GM20000 (cell line): ENCODE measurements at regions not wholly inside any gene's neighbourhood (a gene's known extent, or its start where the extent isn't known, plus 50 kb on each side); places are given as distances from the start of the nearest gene placed in this dataset.

ENCODE experiments used
- DNase-seq: peaks from one replicate; pipeline ENCODE4 v3.0.0; 2012; ENCODE audit warnings: low spot score
- TF ChIP-seq, protein P1 (sequence below): IDR thresholded peaks from 2 replicates; pipeline ENCODE4 v1.5.1; 2012; ENCODE audit warnings: mild to moderate bottlenecking, control low read depth; ENCODE audit errors: extremely low read depth, missing control alignments

DNA sequence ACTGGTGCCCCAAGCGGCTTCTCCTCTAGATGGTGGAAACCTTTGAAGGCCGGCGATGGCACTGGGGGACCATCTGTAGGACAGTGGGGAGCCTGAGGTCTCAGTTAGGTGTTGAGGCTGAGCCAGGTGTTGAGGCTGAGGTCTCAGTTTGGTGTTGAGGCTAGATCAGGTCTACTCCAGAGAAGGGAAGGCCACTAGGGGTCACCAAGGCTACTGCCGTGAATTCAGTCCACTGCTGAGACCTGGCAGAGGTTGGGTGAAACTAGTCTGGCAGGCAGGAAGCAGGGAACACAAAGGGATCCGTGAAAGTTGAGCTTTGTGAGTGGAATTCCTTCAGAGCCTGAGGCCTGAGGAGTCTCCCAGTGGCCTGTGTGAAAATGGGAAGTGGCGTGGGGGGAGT lies 123.8 kb upstream of the FGF3 start:
- DNase-seq: no peak
- TF ChIP-seq, protein P1, sequence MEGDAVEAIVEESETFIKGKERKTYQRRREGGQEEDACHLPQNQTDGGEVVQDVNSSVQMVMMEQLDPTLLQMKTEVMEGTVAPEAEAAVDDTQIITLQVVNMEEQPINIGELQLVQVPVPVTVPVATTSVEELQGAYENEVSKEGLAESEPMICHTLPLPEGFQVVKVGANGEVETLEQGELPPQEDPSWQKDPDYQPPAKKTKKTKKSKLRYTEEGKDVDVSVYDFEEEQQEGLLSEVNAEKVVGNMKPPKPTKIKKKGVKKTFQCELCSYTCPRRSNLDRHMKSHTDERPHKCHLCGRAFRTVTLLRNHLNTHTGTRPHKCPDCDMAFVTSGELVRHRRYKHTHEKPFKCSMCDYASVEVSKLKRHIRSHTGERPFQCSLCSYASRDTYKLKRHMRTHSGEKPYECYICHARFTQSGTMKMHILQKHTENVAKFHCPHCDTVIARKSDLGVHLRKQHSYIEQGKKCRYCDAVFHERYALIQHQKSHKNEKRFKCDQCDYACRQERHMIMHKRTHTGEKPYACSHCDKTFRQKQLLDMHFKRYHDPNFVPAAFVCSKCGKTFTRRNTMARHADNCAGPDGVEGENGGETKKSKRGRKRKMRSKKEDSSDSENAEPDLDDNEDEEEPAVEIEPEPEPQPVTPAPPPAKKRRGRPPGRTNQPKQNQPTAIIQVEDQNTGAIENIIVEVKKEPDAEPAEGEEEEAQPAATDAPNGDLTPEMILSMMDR: peak; percentile 10

GRCh38 chr11:69943506-69943905 lies 124.3 kb upstream of the FGF3 start:
- DNase-seq: no peak
- TF ChIP-seq, protein P1: no peak

- DNase-seq: no peak
- TF ChIP-seq, protein P1: no peak
Observed at GRCh38 chr11:69944146-69944795, 125.1 kb upstream of the FGF3 start.

DNA sequence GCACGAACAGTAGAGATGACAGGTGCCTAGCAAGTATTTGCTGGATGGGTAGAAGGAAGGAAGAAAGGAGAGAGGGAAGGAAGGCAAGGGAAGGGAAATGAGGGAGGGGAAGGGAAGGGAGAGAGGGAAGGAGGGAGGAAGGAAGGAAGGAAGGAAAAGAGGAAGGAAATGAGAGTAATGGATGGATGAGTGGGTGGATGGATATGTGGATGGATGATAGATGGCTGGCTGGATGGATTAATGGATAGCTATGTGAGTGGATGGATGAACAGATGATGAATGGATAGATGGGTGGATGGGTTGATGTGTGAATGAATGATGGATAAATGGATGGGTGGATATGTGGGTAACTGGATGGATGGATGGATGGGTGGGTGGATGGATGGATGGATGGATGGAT lies 125.9 kb upstream of the FGF3 start:
- no peak for DNase-seq
- TF ChIP-seq, protein P1: no peak

DNA sequence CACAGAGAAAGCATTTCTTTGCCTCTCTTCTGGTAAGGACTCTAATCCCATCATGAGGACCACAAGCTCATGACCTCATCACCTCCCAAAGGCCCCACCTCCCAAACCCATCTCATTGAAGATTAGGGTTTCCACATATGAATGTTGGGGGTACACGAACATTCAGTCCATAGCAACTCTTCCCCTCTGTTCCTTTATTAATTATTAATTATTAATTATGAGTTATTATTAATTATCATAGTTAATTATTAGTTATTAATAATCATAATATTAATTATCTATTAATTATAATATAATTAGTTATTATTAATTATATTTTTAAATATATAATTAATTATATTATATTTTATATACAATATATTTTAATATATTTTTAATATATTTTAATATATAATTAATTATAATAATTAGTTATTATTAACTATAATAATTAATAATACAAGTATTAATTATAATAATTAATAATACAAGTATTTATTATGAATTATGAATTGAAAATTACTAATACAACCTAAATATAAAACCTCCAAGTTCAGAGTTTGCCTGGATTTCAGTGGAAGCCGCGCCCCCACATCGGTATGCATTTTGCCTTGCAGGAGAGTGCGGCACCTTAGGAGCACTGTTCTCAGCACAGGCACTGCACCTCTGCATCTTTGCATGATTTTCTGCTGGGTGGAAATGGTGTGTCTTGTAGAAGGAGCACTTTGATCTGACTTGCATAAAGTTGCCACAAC lies 128.0 kb upstream of the FGF3 start:
- no peak for DNase-seq
- TF ChIP-seq, protein P1: no peak

- DNase-seq: no peak
- TF ChIP-seq, protein P1: no peak
Observed at GRCh38 chr11:69947793-69948255, 128.6 kb upstream of the FGF3 start.

- no peak for DNase-seq
- TF ChIP-seq, protein P1: no peak
Observed at GRCh38 chr11:69948256-69949141, 129.3 kb upstream of the FGF3 start.
